ENCODE measurements at regions not wholly inside any gene's neighbourhood (a gene's known extent, or its start where the extent isn't known, plus 50 kb on each side); places are given as distances from the start of the nearest gene placed in this dataset.
"Not testable (repeated sequence)": the region's sequence is repeated elsewhere in the genome, so short reads cannot be mapped to it uniquely, and the experiment has no call there.

DNA sequence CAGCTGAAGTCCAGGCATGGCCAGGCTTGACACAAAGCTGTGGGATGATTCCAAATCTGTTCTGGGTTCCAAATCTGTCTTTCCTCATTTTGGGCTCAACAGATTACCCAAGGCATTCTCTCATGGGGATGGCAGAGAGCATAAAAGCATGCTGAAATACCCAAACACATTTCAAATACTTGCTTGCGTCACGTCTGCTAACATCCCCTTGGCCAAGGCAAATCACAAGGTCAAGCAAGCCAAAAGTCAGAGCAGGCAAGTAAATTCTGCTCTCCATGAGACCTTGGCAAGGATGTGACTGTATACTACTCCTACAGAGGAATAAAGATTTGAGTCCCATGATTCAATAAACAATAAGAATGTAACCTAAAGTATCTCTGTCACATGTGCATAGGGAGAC, 306.7 kb downstream of the EPB41L4A start:
- DNase-seq (ENCODE audit: low read depth, low spot score) = no peak

DNA sequence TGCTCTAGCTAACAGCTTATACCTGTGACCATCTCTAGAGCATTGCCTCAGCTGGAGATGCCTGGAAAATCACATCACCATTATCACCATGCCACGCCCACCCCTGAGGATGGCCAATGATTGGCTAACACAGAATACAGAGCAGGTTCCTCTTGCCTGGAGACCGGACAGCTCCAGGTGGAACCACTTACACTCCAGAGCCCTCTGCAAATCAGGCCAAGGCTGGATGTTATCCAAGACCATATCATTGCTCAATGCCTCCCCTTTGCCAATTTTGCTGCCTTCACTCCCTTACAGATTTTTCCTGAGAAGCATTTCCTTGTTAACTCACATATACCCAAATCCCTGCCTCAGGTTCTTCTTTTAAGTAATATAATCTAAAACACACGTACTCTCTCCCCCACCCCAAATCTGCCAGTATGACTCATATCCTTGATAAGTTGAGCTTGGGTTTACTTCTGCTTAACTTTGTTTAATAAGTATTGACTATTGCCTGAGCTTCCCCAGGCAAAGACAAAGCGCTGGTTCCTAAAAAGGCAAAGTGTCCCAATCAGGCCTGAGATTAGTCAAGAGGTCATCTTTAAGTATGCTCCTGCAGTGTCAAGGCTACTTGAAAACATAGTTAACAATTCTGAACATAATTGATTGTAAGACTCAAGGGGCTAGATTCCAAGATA, 309.6 kb downstream of the EPB41L4A start:
- peak; percentile 71 for DNase-seq (ENCODE audit: low read depth, low spot score)

DNA sequence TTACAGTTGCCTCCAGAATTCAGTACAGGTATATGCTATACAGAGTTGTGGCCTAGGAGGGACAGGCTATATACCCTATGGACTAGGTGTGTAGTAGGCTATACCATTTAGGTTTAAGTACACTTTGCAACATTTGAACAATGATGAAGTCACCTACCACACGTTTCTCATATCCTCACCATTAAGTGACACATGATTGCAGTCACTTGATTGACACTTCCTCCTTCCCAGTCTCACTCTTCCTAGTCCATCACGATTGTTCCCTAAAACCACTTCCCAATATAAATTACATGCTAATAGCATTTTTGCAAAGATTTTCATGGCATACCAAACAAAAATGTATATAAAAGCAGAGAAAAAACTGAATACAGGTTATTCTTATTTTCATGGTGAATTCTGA, 312.2 kb downstream of the EPB41L4A start:
- no peak for DNase-seq (ENCODE audit: low read depth, low spot score)

DNA sequence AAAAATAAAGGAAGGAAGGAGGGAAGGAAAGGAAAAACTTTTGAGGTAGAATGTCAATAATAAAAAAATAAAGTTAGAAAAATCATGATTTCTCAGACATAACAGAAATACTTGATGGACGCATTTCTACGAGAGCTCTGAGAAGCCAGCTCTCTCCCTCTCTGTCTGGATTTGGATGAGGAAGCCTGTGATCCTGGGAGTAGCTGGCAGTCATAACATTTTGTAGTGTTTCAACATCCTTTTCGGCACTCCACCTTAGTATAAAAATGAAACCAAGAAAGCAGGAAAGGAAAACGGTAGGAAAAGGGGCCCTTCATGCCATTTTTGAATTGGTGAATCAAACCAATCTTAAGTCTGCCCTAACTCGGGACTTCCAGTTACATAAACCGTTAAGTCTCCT, 321.3 kb downstream of the EPB41L4A start:
- DNase-seq (ENCODE audit: low read depth, low spot score) = no peak

DNA sequence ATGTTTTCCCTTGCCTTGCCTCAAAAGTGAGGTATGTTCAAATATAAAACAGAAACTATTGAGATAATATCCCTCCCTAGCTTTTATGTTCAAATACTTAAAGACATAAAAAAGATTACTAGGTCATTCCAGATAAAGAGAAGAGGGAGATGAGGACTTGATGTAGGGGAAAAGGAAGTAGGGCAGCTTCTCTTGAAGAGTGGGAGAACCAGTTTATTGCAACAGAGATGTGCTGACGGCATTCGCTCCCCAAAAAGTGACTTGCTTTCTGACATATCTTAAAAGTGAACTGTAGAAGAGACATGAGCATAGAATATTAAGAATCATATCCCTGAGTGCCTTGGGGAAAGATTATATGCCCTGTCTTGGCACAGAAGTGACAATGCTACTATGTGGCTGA, 330.2 kb upstream of the NREP start:
- no peak for DNase-seq (ENCODE audit: low read depth, low spot score)

DNA sequence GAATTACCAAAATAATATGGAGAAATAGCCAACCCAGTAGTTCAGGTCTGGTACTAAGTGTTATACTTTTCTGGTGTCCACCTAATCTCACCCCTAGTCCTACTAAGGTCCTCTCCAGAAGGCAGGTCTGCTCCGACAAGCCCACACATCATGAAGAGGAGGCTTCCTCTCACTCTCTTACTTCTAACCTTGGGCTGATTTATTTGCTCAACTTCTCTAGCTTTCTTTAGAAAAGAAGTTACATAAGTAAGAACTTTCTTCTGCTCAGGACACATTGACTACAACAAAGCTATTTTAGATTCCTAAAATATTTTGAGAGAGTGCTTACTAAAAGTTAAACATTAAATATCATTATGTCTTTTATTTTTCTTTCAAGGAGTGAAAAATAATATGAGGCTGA, 329.7 kb upstream of the NREP start:
- no peak for DNase-seq (ENCODE audit: low read depth, low spot score)

DNA sequence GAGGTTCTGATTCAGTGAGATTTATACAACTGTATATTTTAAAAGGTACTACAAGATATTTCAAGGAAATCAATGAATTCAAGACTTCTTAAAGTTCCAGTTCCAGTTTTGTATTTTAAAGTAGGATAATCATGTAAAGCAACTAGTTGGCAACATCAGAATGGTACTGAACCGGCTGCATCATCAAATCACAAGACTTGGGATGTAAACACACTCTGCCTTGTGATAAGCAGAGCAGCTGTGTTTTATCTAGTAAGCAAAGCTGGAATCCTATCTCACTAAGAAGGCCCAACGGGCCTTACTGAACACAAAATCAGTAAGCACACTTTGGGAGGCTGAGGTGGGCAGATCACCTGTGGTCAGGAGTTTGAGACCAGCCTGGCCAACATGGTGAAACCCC, 327.2 kb upstream of the NREP start:
- DNase-seq (ENCODE audit: low read depth, low spot score) = no peak

DNA sequence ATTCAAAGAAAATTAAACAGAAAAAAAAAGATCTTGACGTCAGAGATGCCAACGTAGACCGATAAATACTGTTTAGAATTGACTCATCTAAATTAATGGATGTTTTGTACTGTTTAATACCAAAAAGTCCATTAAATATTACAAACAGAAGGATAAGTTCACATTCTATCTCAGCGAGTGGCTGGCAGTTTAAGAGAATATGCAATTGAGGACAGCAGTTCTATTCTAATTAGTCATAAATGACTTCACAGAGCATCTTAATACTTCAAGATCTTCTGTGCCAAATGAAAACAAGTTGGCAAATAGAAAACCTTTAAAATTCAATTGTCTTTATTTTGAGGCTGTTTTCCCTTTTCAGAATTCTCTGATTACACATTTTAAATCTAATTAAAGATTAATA, 326.6 kb upstream of the NREP start:
- DNase-seq (ENCODE audit: low read depth, low spot score) = no peak

DNA sequence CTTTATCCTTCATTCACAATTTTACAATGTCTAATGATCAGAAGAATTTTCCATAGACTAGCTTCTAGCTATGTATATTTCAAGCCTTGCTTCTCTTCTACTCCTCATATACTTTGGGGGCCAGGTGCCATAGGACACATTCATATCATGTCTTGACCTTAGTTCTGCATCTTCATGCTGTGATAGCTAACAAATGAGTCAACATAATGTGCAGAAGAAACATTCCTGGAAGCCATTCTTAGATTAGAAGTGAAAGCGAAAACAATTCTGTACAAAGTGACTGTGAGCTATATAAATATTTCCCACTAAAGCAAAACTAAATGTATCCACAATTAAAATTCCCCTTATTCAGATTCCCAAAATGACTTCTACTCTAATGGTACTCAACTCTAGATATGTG, 320.2 kb upstream of the NREP start:
- DNase-seq (ENCODE audit: low read depth, low spot score) = no peak

DNA sequence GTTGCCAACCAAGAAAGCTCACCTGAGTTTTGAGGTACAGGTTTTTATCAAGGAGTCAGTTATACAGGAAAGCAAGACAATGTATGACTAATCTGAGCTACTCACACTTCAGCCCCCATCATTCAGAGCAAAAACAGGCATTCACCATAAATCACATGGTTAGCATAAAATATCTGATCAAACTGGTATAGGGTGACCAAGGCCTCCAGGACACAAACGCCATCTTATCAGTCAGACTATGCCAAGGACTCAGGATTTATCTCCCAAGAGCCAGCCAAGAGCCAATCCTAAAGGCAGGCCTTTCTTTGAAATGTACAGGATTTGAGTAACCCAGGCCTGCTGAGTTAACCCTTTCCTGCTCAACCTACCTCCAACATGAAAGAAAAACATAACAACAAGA, 313.0 kb upstream of the NREP start:
- peak; percentile 7 for DNase-seq (ENCODE audit: low read depth, low spot score)

DNA sequence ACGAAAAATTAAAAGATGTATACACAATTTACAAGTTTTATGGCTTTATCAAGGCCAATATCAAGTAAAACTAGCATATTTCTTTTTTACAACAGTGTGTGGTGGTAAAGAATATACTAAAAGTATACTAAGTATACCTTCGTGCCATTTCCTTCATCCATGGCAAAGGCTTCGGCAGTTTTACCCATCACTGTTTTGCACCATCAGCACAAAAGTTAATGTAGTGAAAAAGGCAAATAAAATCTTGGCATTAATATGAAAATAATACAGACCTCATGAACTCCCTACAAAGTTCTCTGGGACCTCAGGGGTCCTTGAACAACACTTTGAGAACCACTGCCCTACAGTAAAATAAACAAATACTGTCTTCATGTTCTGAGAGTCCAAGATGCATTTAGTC, 312.3 kb upstream of the NREP start:
- no peak for DNase-seq (ENCODE audit: low read depth, low spot score)

DNA sequence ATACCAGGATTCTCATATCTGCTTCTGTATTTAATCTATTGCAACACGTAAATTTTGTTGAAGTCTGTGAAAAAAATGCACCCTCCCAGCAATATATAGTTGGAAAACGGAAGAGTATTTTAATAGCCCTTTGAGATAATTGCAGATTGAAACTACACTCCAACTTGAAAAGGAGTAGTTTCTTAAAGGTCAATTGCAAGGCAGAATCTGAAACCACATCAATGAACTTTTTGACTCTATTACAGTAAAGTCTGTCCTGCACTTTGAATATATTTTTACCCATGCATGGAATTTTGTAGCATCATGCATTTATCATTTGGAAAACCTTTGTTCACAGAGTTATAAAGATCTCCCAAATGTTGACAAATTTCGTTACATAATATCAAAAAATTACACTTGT, 311.6 kb upstream of the NREP start:
- no peak for DNase-seq (ENCODE audit: low read depth, low spot score)

DNA sequence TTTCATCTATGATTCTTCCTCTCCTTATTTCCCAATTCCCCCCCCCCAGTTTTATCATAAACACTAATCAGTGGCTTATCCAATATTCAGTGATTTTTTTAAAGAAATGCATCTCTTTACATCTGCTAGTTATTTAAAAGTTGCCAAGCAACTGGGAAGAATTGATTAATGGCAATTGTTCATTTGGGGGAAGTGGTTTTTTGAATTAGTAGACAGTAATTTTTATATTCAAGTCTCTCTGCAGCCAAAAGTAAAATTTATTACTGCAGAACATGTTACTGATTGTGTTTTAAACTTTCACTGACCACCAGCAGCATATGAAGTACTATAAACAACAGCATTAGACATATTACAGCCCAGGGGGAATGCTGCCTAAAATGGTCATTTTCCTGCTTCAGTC, 308.8 kb upstream of the NREP start:
- no peak for DNase-seq (ENCODE audit: low read depth, low spot score)

DNA sequence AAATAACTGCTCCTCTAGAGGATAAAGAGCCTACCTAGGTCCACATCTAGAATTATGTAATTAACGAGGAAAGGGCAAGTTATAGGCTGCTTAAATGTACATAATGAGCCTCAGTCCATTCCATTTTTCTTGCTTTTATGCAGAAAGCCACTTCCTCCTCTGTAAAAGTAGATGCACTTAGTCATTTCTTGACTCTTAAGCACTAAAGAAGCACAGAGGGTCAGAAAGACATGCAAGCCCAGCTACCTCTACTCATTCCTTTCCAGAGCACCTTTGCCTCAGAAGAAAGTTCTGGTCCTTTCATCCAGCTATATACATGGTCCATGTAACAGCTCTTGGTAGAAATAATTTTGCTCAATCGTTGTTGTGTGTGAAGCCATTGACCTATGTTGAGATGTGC, 308.0 kb upstream of the NREP start:
- DNase-seq (ENCODE audit: low read depth, low spot score) = no peak

DNA sequence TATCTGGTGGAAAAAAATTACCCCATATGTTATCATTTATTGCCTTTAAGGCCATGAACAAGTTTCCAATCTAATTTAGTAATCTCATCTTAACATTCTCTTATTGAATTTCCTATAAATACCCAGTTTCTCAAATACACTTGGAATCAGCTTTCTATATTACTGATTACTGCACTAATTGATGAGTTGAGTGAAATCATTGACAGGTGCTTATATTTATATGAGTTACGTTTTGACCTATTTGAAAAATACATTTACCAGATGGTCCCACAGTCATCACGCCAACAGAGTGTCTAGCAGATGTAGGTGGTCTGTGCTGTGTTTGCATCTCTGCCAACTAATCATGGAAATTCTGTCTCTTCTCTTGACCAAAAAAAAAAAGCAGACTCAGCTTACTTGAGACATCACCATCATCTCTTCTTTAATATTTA, 307.3 kb upstream of the NREP start:
- no peak for DNase-seq (ENCODE audit: low read depth, low spot score)

DNA sequence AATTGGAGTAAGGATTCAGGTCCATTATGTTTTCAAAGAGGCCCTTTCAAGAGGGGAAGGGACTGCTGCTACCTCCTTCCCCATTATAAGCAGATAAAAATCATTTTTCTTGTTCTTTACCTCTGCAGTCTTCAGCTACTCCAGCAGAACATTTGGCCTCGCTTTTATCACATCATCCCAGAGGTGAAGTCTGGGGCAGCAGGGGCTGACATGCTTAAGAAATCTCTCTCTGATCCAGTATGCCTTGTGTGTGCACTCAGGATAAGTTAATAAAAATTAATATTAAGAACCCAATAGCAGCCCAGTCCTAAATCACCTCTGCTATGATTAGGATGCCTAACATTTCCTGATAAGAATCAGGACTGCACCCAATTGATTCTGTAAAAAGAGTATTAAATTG, 306.9 kb upstream of the NREP start:
- no peak for DNase-seq (ENCODE audit: low read depth, low spot score)

DNA sequence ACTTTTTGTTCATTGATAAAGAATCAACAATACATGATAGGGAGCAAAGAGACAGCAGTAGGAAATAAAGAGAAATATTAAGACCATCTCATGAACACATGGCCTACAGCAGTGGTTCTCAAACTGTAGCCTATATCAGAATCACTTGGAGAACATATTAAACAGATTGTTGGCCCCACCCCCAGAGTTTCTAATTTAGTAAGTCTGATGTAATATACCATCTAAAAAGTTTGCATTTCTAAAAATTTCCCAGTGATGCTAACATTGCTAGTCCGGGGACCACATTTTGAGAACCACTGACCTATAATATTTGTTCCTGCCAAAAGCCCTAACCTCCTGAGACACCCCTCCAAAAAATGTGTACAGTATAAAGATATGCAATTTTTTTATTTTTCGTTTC, 306.2 kb upstream of the NREP start:
- DNase-seq (ENCODE audit: low read depth, low spot score) = no peak

DNA sequence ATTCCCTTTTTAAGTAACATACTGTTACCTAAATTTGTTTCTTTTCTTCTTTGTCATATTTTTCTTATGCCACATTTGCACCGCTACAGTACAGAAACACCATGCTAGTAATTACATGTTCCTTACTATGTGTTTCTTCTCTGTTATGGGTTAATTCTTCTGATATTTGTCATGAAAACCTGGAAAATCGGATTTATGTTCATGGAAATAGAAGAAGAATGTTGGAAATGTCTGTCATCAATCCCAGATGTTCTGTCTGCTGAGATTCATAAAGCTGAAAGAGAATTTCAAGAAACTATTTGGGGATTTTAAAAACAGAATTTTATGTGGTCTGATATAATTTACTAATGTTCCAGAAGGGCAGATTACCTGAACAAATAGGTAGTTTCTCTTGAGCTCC, 305.2 kb upstream of the NREP start:
- DNase-seq (ENCODE audit: low read depth, low spot score) = no peak

DNA sequence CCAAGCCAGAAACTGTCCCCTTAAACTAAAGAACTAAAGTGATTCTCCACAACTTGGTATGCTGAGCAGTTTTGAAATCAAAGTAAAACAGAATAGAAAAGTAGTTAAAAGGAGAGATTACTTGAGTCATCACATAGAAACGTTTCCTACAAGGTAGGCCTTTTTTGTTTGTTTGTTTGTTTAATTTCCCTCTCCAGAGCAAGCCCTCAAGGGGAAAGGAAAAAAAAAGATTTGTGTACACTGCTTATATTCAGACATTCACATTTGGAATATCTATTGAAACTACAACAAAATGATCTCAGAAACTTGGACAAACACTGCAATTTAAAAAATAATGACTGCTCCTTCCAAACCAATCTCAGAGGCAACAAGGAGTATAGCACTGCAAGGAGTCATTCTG, 304.7 kb upstream of the NREP start:
- DNase-seq (ENCODE audit: low read depth, low spot score) = no peak

DNA sequence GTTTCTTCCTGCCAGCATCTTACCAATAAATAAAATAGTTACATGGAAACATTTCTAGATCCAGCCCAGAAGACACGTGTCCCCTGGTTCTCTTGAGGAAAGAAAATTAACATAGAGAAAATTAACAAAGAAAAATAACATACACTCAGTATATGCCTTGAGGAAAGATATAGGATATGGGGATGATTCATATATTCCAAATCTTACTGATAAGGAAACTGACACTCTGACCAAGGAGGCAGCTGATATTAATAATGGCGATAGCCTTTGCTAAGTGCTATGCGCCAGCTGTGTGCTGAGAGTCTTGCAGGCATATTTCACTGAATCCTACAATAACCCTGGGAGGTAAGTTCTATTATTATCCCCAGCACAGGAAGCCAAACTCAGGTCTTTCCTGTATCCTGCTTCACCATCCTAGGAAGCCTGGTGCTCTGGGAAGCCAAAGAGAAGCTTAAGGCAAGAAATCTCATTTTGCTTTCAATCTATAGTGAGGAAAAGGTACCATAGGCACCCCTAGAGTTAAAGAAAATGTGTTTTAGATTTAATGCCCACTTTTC, 302.7 kb upstream of the NREP start:
- no peak for DNase-seq (ENCODE audit: low read depth, low spot score)

DNA sequence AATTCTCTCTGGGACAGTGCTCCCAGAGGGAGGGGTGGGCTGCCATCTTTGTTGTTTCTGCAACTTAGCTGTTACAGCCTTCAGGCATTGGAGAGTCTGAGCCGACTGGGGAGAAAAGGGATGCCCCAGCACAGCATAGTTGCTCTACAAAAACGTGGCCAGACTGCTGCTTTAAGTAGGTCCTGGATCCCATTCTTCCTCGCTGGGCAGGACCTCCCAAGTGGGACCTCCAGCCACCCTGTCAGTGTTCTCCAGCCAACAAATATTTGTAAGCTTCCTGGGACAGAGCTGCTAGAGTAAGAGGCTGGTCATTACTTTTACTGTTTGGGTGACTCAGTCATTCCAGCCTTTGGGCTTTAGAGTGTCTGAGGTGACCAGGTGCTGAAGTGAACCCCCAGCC, 292.7 kb upstream of the NREP start:
- no peak for DNase-seq (ENCODE audit: low read depth, low spot score)

DNA sequence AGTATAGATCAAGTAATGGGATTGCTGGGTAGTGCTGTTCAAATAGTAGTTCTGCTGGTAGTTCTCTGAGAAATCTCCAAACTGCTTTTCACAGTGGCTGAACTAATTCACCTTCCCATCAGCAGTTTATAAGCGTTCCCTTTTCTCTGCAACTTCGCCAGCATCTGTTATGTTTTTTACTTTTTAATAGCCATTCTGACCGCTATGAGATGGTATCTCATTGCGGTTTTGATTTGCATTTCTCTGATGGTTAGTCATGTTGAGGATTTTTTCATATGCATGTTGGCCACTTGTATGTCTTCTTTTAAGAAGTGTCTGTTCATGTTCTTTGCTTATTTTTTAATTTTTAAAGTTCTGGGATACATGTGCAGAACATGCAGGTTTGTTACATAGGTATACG, 279.2 kb upstream of the NREP start:
- no peak for DNase-seq (ENCODE audit: low read depth, low spot score)

DNA sequence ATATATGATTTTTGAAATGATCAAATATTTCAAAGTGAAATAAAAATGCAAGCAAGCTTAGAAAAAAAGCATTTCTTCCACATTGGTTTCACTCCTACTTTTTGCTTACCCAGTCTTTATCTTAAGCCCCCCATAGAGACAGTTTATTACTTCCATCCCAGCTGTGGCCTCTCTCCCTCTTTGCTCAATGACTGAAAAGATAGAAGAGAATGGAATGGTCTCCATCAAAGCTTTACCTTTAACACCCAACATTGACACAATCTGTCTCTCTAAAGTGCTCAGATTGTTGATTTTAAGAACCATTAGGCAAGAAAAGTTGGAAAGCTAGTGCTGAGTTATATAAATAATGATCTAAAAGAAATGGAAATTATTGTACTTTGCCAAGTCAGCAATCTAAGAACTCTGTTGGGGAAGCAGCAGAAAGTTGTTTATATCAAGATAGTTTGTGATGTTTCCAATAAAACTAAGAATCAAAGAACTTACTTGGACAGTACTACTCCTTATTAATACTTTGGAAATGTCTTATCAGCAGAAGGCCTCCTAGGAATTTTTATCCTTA, 277.5 kb upstream of the NREP start:
- DNase-seq (ENCODE audit: low read depth, low spot score) = no peak

DNA sequence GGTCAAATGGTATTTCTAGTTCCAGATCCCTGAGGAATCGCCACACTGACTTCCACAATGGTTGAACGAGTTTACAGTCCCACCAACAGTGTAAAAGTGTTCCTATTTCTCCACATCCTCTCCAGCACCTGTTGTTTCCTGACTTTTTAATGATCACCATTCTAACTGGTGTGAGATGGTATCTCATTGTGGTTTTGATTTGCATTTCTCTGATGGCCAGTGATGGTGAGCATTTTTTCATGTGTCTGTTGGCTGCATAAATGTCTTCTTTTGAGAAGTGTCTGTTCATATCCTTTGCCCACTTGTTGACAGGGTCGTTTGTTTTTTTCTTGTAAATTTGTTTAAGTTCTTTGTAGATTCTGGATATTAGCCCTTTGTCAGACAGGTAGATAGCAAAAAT, 269.9 kb upstream of the NREP start:
- DNase-seq (ENCODE audit: low read depth, low spot score) = not testable (repeated sequence)
